ENCODE measurements at regions not wholly inside any gene's neighbourhood (a gene's known extent, or its start where the extent isn't known, plus 50 kb on each side); places are given as distances from the start of the nearest gene placed in this dataset.
A peak's percentile ranks its signal among the peaks of the same experiment; 100 is the strongest.

DNA sequence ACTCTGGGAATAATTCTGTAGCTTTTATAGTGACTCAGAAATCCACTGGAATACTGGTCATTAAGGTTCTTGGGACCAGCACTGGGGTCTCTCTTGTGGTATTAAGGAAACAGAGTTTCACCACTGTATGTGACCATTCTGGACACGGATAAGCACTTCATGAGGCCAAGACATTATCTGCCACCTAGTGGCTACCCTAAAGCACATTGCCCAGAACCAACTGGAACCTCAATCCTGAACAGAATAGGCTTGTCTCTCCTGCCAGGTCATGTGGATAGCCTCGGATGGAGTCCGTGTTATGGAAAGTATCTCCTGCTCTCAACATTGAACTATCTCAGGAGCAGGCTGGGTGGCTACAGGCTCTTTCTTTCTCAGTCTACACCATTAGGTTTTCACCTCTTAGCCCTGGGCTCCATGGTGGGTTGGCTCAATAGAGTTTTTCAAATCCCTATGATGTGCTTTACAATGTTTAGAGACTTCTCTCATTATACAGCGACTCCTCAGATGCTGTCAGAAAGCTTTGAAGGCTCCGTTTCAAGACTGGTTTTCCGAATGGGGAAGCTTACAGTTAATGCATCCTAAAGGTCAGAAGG lies 167.6 kb upstream of the ST8SIA2 start:
- ChIA-PET CTCF (no interaction called here), POLR2A (ENCODE audit: unreplicated experiment) (no interaction called here)
- DNase-seq: no peak
- Histone ChIP-seq H2AFZ (replicated peaks; ENCODE audit: low read length, poor library complexity) (no peak overlapping the region), H3K4me2 (ENCODE audit: low read depth, low read length) (no peak overlapping the region), H3K4me1 (ENCODE audit: control insufficient read depth, insufficient read depth, low read length) (no peaks in the 10 kb centered on the region), H2AK9ac (replicated peaks; ENCODE audit: low read depth, low read length, poor library complexity) (no peak overlapping the region), H3K36me3 (ENCODE audit: control insufficient read depth, insufficient read depth, low read length) (no peaks in the 10 kb centered on the region), H2BK120ac (ENCODE audit: low read depth, low read length) (no peak overlapping the region), H3K27me3 (ENCODE audit: control insufficient read depth, insufficient read depth, low read length) (no peaks in the 10 kb centered on the region), H3K18ac (ENCODE audit: low read depth, low read length) (no peak overlapping the region), H2AK5ac (ENCODE audit: low read depth, low read length) (no peak overlapping the region), H3K79me1 (ENCODE audit: low read depth in 1 of 2, low read length in 2 of 2) (no peaks in the 10 kb centered on the region), H4K20me1 (ENCODE audit: insufficient read depth, low read length) (no peaks in the 10 kb centered on the region), H3K14ac (replicated peaks; ENCODE audit: low read depth, low read length) (no peak overlapping the region), H3K9me3 (ENCODE audit: control insufficient read depth, insufficient read depth, low read length) (peaks cover 5% of the 10 kb centered on the region; the same call in 1 of the 2 replicates), H4K8ac (ENCODE audit: low read depth in 2 of 2, low read length in 2 of 2) (no peak overlapping the region), H4K91ac (ENCODE audit: insufficient read depth, low read depth, low read length) (no peak overlapping the region), H2BK15ac (ENCODE audit: low read depth, low read length) (no peak overlapping the region), H4K5ac (ENCODE audit: low read depth, low read length) (no peak overlapping the region), H3K4ac (ENCODE audit: low read depth, low read length) (no peak overlapping the region), H2BK5ac (ENCODE audit: low read depth, low read length, poor library complexity, severe bottlenecking) (no peak overlapping the region), H3K23ac (ENCODE audit: low read depth, low read length) (no peak overlapping the region), H3K4me3 (ENCODE audit: insufficient read depth, low read depth, low read length) (no peak overlapping the region), H3K9ac (ENCODE audit: low read depth, low read length) (no peak overlapping the region), H3K27ac (ENCODE audit: insufficient read depth, low read length) (no peak overlapping the region), H3K9me1 (ENCODE audit: insufficient read depth, low read length) (no peaks in the 10 kb centered on the region), H3K56ac (ENCODE audit: extremely low read depth, insufficient read depth, low read length) (no peak overlapping the region), H2BK20ac (ENCODE audit: low read depth, low read length) (no peak overlapping the region)
- no TSS peak for BruUV-seq (replicated peaks)
- dilution Hi-C loops (cut with HindIII; ENCODE audit: low sequenced_read_pairs, unreplicated experiment): no loop called here
- no CpG with 5 or more reads among the region's 6 CpGs for WGBS, 2 experiments (ENCODE audit: extremely low coverage in 2 of 2, insufficient read length in 1 of 2)
- TF ChIP-seq POLR2A (IDR thresholded peaks at IDR 0.05; ENCODE audit: low read depth, low read length) (no peak), CHD1 (IDR thresholded peaks at IDR 0.05; ENCODE audit: low read depth, low read length) (no peak), RCOR1 (IDR thresholded peaks at IDR 0.05; ENCODE audit: insufficient replicate concordance, low read length) (no peak), FOS (IDR thresholded peaks at IDR 0.05; ENCODE audit: low read depth, low read length) (no peak)
- TF ChIP-seq, protein P1, sequence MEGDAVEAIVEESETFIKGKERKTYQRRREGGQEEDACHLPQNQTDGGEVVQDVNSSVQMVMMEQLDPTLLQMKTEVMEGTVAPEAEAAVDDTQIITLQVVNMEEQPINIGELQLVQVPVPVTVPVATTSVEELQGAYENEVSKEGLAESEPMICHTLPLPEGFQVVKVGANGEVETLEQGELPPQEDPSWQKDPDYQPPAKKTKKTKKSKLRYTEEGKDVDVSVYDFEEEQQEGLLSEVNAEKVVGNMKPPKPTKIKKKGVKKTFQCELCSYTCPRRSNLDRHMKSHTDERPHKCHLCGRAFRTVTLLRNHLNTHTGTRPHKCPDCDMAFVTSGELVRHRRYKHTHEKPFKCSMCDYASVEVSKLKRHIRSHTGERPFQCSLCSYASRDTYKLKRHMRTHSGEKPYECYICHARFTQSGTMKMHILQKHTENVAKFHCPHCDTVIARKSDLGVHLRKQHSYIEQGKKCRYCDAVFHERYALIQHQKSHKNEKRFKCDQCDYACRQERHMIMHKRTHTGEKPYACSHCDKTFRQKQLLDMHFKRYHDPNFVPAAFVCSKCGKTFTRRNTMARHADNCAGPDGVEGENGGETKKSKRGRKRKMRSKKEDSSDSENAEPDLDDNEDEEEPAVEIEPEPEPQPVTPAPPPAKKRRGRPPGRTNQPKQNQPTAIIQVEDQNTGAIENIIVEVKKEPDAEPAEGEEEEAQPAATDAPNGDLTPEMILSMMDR (conservative IDR thresholded peaks at IDR 0.05; ENCODE audit: low read depth, low read length): 0 out of 2 replicates have a peak, but pooled peaks have one; percentile 14
- TF ChIP-seq, protein P2, sequence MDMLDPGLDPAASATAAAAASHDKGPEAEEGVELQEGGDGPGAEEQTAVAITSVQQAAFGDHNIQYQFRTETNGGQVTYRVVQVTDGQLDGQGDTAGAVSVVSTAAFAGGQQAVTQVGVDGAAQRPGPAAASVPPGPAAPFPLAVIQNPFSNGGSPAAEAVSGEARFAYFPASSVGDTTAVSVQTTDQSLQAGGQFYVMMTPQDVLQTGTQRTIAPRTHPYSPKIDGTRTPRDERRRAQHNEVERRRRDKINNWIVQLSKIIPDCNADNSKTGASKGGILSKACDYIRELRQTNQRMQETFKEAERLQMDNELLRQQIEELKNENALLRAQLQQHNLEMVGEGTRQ (IDR thresholded peaks at IDR 0.05; ENCODE audit: low read depth, low read length): no peak
- TF ChIP-seq, protein P3, sequence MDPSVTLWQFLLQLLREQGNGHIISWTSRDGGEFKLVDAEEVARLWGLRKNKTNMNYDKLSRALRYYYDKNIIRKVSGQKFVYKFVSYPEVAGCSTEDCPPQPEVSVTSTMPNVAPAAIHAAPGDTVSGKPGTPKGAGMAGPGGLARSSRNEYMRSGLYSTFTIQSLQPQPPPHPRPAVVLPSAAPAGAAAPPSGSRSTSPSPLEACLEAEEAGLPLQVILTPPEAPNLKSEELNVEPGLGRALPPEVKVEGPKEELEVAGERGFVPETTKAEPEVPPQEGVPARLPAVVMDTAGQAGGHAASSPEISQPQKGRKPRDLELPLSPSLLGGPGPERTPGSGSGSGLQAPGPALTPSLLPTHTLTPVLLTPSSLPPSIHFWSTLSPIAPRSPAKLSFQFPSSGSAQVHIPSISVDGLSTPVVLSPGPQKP (IDR thresholded peaks at IDR 0.05; ENCODE audit: borderline replicate concordance, low read depth, low read length): no peak
- intact Hi-C loops (cut with micrococcal nuclease): loop anchor here (1.0 kb wide), 1 partner anchor 129 kb away; no protein-coding TSS in a partner anchor
- in situ Hi-C loops (cut with MboI; ENCODE audit: low sequenced_read_pairs): no loop called here
- ATAC-seq (ENCODE audit: low read depth): no peak

All from IMR-90 (cell line).